GM20000 (cell line): ENCODE measurements at regions not wholly inside any gene's neighbourhood (a gene's known extent, or its start where the extent isn't known, plus 50 kb on each side); places are given as distances from the start of the nearest gene placed in this dataset.

ENCODE experiments used
- DNase-seq: peaks from one replicate; pipeline ENCODE4 v3.0.0; 2012; ENCODE audit warnings: low spot score
- TF ChIP-seq, protein P1 (sequence below): IDR thresholded peaks from 2 replicates; pipeline ENCODE4 v1.5.1; 2012; ENCODE audit warnings: mild to moderate bottlenecking, control low read depth; ENCODE audit errors: extremely low read depth, missing control alignments

DNA sequence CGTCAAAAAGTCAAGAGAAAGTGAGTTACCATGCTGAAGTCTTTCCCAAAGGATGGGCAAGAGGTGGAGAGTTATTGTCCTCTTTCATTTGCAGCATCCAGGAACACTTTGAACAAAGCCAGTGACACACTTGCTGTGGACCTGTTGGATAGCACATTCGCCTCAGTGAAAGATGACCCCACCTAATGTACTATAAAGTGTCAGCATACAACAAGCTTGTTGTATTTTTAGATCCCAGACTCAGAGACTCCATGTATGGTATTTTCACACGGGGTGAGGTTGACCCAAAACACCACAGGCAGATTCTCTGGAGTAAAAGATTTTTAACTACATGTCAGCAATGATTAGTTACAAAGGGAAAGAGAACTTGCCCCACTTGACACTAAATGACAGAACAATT, 273.8 kb downstream of the PTBP2 start:
- TF ChIP-seq, protein P1, sequence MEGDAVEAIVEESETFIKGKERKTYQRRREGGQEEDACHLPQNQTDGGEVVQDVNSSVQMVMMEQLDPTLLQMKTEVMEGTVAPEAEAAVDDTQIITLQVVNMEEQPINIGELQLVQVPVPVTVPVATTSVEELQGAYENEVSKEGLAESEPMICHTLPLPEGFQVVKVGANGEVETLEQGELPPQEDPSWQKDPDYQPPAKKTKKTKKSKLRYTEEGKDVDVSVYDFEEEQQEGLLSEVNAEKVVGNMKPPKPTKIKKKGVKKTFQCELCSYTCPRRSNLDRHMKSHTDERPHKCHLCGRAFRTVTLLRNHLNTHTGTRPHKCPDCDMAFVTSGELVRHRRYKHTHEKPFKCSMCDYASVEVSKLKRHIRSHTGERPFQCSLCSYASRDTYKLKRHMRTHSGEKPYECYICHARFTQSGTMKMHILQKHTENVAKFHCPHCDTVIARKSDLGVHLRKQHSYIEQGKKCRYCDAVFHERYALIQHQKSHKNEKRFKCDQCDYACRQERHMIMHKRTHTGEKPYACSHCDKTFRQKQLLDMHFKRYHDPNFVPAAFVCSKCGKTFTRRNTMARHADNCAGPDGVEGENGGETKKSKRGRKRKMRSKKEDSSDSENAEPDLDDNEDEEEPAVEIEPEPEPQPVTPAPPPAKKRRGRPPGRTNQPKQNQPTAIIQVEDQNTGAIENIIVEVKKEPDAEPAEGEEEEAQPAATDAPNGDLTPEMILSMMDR = no peak
- no peak for DNase-seq

DNA sequence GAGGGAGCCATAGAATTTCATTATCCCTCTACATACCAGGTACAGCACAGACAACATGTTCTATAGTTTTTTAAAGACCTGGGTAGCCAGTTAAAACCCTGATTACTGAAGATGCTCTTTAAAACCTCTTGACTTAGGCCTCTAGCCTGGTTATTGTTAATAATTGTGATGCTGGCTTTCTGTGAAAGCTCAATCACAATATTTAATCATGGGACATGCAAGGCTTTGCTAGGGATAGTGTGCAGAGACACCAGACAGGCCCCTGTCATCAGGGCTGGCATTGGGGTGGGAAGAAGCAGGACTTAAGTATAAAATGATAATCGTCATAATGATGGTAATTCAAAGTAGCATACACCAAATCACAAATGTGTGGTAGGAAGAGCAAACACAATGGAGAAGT, 274.4 kb downstream of the PTBP2 start:
- TF ChIP-seq, protein P1 = no peak
- no peak for DNase-seq

DNA sequence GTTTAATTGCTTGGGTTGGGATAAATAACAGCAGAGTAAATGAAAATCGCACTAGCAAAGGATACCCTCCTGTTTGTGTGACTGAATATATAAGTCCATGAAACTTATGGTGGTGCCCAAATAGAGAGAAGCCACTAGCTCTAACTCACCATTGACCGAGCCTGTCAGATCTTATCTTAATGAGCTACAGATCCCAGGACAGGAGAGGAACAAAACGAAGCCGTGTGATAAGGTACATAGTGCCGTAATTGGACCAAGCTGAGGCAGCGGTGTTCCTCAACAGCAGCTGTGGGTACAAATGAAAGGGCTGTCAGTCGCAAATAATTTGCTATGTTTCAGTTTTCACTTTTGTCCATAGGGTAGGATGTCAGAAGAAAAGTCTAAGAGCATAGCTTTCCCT, 276.1 kb downstream of the PTBP2 start:
- TF ChIP-seq, protein P1 = no peak
- no peak for DNase-seq

DNA sequence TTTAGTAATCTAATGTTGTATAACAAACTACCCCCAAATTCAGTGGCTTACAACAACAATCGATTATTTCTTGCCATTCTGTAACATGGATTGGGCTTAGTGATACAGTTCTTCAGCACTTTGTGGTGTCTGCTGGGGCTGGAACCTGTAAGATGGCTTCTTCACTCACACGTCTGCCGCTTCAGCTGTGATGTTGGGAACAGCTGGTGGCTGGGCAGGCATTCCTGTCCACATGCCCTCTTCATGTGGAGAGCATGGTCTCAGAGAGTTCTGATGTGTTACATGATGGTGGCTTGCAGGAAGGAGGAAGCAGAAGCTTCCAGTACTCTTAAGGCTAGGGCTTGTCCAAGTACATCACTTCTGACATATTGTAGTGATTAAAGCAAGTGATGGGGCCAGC, 276.9 kb downstream of the PTBP2 start:
- TF ChIP-seq, protein P1 = no peak
- no peak for DNase-seq

DNA sequence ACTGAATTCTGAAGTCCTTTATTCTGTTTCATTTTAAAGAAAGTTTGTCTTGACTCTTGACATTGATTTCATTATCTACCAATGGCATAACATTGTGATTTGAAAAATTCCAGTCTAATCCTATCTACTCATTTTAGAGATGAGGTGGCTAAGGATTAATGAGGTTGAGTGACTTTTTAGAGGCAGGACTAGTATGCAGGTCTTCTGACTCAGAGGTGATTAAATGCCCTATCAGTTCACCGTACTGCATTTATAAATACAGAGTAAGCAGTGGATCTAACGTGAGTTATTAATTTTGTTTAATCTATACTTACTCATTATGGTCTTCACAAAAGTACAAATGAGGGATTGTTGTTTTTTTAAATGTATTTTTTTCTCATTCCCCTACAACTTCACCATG, 277.6 kb downstream of the PTBP2 start:
- TF ChIP-seq, protein P1 = no peak
- DNase-seq = no peak

DNA sequence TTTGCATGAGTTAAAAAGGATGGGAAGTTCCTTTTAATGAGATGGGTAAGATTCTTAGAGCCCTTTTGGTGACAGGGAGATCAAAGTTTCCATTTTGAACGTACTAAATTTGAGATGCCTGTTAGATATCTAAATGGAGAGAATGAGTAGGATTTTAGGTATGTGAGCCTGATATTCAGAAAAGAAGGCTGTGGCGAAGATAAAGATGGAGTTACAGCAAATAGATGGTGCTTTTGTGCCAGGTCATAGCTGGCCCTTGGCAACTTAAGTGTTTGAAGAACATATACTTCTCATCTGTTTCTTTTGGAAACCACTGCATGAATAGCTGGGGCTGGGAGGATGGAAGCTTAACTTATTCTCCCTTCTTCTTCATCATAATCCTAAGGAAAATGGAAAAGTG, 282.5 kb downstream of the PTBP2 start:
- DNase-seq = no peak
- TF ChIP-seq, protein P1 = no peak

DNA sequence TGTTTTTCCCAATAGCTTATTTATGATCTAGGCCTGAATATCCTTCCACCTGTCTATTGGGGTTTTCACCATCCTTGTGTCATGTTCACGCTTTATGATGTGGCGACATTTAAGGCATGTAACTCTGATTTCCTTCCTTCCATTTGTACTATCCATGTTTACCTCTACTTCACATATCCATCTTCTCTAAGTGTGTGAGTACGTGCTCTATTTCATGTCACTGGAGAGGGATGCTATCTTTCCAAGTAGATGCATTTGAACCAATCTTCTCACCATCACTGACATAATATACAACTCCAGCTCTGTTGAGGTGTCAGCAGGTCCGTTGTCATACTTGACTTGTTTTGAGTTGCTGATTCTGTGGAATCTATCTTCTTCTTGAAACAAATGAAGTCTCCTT, 283.2 kb downstream of the PTBP2 start:
- TF ChIP-seq, protein P1 = no peak
- no peak for DNase-seq
